Spleen (tissue), 11 donors: ENCODE measurements at regions not wholly inside any gene's neighbourhood (a gene's known extent, or its start where the extent isn't known, plus 50 kb on each side); places are given as distances from the start of the nearest gene placed in this dataset.

Experiments used
- DNase-seq: peaks from one replicate; pipeline ENCODE4 v3.0.0-alpha.2; 2020
- H3K27ac ChIP-seq, 8 donors: fragments of 200-600 bp; sonication (generic) in 7 of 8; 1 replicate in 4 of 8; 2 replicates in 4 of 8; pipeline versions ENCODE4 v1.5.0 to v1.8.0; 2016 to 2021; ENCODE audit warnings: inconsistent platforms in 4 of 8, mild to moderate bottlenecking in 4 of 8, moderate library complexity in 1 of 8
- H3K27me3 ChIP-seq, 7 donors: fragments of 200-600 bp; sonication (generic) in 6 of 7; replicated peaks in 1 of 7; 1 replicate in 4 of 7; 2 replicates in 3 of 7; pipeline versions ENCODE4 v1.5.0 to v1.8.0; 2016 to 2021; ENCODE audit warnings: inconsistent platforms in 3 of 7, mild to moderate bottlenecking in 1 of 7
- H3K36me3 ChIP-seq, 6 donors: fragments of 200-600 bp; sonication (generic) in 5 of 6; 1 replicate in 4 of 6; 2 replicates in 2 of 6; pipeline versions ENCODE4 v1.5.0 to v1.8.0; 2016 to 2021; ENCODE audit warnings: inconsistent platforms in 2 of 6
- H3K4me1 ChIP-seq, 6 donors: fragments of 200-600 bp; sonication (generic) in 5 of 6; 1 replicate in 3 of 6; 2 replicates in 3 of 6; pipeline versions ENCODE4 v1.5.0 to v1.8.0; 2016 to 2021; ENCODE audit warnings: inconsistent platforms in 3 of 6
- H3K4me3 ChIP-seq, 8 donors: fragments of 200-600 bp; sonication (generic) in 7 of 8; 1 replicate in 4 of 8; 2 replicates in 4 of 8; pipeline versions ENCODE4 v1.5.0 to v1.8.0; 2016 to 2021; ENCODE audit warnings: inconsistent platforms in 4 of 8, mild to moderate bottlenecking in 4 of 8, moderate library complexity in 2 of 8
- H3K9me3 ChIP-seq, 8 donors: fragments of 200-600 bp; sonication (generic) in 7 of 8; 1 replicate in 4 of 8; 2 replicates in 4 of 8; pipeline versions ENCODE4 v1.5.0 to v1.8.0; 2016 to 2021; ENCODE audit warnings: inconsistent platforms in 4 of 8
- CTCF ChIP-seq, 11 experiments: fragments of 200-600 bp in 7 of 11; fragments of 450-650 bp in 4 of 11; sonication (generic) in 4 of 11; IDR thresholded peaks in 8 of 11; conservative IDR thresholded peaks in 3 of 11; 1 replicate in 7 of 11; 2 replicates in 4 of 11; pipeline versions ENCODE4 v1.4.0 to v1.8.0; 2016 to 2021; ENCODE audit warnings: antibody characterized with exemption in 11 of 11, inconsistent platforms in 4 of 11, mild to moderate bottlenecking in 1 of 11
- POLR2A ChIP-seq, 3 donors: fragments of 450-650 bp; IDR thresholded peaks; one replicate each; pipeline ENCODE4 v1.5.1; 2017; ENCODE audit warnings: antibody characterized with exemption in 3 of 3, mild to moderate bottlenecking in 1 of 3
- POLR2AphosphoS5 ChIP-seq, 3 donors: sonication (generic); formaldehyde crosslinking; IDR thresholded peaks; one replicate each; pipeline ENCODE4 v1.5.1; 2017; ENCODE audit warnings: antibody characterized with exemption in 3 of 3
- WGBS, 5 donors: extraction: QIAGEN DNeasy Blood & Tissue Kit in 3 of 5; methylation state at CpG; one replicate each; pipeline versions ENCODE4 v1.1.5 to v1.1.7; 2013 to 2018; 5-methylcytosine and 5-hydroxymethylcytosine counted together
- intact Hi-C: fragments of 100-400 bp; cut with DNase I; formaldehyde crosslinking; loops from one replicate; pipeline ENCODE4 v1.15.0; 2023; ENCODE audit warnings: low total_unique reads
- donor health status: healthy with polysubstance abuse.
- donor health status: DM: no; HTN: no; CAD: no; lungs with moderate emphysema.
- donor health status: DM: no; HTN: no; CAD: no.
- donor health status: Bipolar disorder and iron deficiency.
- donor health status: healthy.
- donor health status: DM: no; HTN: no; CAD: no.
- donor health status: DM: yes; HTN: yes; CAD: no.

GRCh38 chr6:91079969-91080368 is 493.1 kb upstream of the MAP3K7 start:
- intact Hi-C loops: no loop called here
- Histone ChIP-seq H3K4me1 (peaks cover 0 to 17% (median 2%) of the 10 kb centered on the region in 6 donors), H3K4me3 (no peak overlapping the region), H3K27ac (no peak overlapping the region), H3K36me3 (no peaks in the 10 kb centered on the region), H3K9me3 (no peaks in the 10 kb centered on the region), H3K27me3 (no peaks in the 10 kb centered on the region)
- TF ChIP-seq POLR2A (IDR thresholded peaks at IDR 0.05) (no peak), CTCF (IDR thresholded peaks at IDR 0.05 in 8 of 11, conservative IDR thresholded peaks at IDR 0.05 in 3 of 11) (no peak)
- no peak for DNase-seq
- 68 to 96% (median 77%) methylated on average over 2 to 3 of the region's 3 CpGs for WGBS, 5 donors

- WGBS, 5 donors: 76 to 91% (median 84%) methylated on average over 5 of the region's 5 CpGs
- H3K36me3 ChIP-seq: no peaks in the 10 kb centered on the region
- no peak overlapping the region for H3K4me3 ChIP-seq
- DNase-seq: no peak
- TF ChIP-seq POLR2AphosphoS5 (IDR thresholded peaks at IDR 0.05) (no peak), POLR2A (IDR thresholded peaks at IDR 0.05) (no peak), CTCF (IDR thresholded peaks at IDR 0.05 in 8 of 11, conservative IDR thresholded peaks at IDR 0.05 in 3 of 11) (no peak)
- H3K9me3 ChIP-seq: no peaks in the 10 kb centered on the region
- intact Hi-C loops: no loop called here
- H3K27ac ChIP-seq: no peak overlapping the region
- no peaks in the 10 kb centered on the region for H3K4me1 ChIP-seq
- no peaks in the 10 kb centered on the region for H3K27me3 ChIP-seq
These were observed 488.5 kb upstream of the MAP3K7 start for GRCh38 chr6:91075244-91075976.

GRCh38 chr6:91063362-91063761 is 476.5 kb upstream of the MAP3K7 start:
- Histone ChIP-seq H3K9me3 (peaks cover 0 to 38% (median 21%) of the 10 kb centered on the region in 8 donors), H3K36me3 (no peaks in the 10 kb centered on the region), H3K27me3 (no peaks in the 10 kb centered on the region), H3K27ac (no peak overlapping the region), H3K4me1 (peaks cover 0 to 5% (median 1%) of the 10 kb centered on the region in 6 donors), H3K4me3 (no peak overlapping the region)
- intact Hi-C loops: no loop called here
- WGBS, 5 donors: 89 to 100% (median 95%) methylated on average over 1 of the region's 1 CpG
- TF ChIP-seq POLR2AphosphoS5 (IDR thresholded peaks at IDR 0.05) (no peak), POLR2A (IDR thresholded peaks at IDR 0.05) (no peak), CTCF (IDR thresholded peaks at IDR 0.05 in 8 of 11, conservative IDR thresholded peaks at IDR 0.05 in 3 of 11) (no peak)
- DNase-seq: no peak

- intact Hi-C loops: no loop called here
- H3K36me3 ChIP-seq: no peaks in the 10 kb centered on the region
- 69 to 88% (median 76%) methylated on average over 1 of the region's 1 CpG for WGBS, 5 donors
- no peak overlapping the region for H3K4me3 ChIP-seq
- no peaks in the 10 kb centered on the region for H3K4me1 ChIP-seq
- no peak overlapping the region for H3K27ac ChIP-seq
- TF ChIP-seq POLR2A (IDR thresholded peaks at IDR 0.05) (no peak), POLR2AphosphoS5 (IDR thresholded peaks at IDR 0.05) (no peak), CTCF (IDR thresholded peaks at IDR 0.05 in 8 of 11, conservative IDR thresholded peaks at IDR 0.05 in 3 of 11) (no peak)
- DNase-seq: no peak
- no peaks in the 10 kb centered on the region for H3K27me3 ChIP-seq
- peaks cover 0 to 50% (median 25%) of the 10 kb centered on the region in 8 donors for H3K9me3 ChIP-seq
These were observed 470.8 kb upstream of the MAP3K7 start for GRCh38 chr6:91057689-91058088.
